Thyroid gland (tissue), 4 donors: ENCODE measurements at regions not wholly inside any gene's neighbourhood (a gene's known extent, or its start where the extent isn't known, plus 50 kb on each side); places are given as distances from the start of the nearest gene placed in this dataset.

ENCODE experiments used
- CTCF ChIP-seq, 6 experiments: fragments of 200-600 bp in 3 of 6; fragments of 450-650 bp in 3 of 6; sonication (generic) in 3 of 6; IDR thresholded peaks; one replicate each; pipeline ENCODE4 v1.5.1; 2016 to 2019; ENCODE audit warnings: antibody characterized with exemption in 6 of 6, mild to moderate bottlenecking in 2 of 6, inconsistent platforms in 1 of 6, moderate library complexity in 1 of 6
- POLR2A ChIP-seq, 2 donors: fragments of 450-650 bp; IDR thresholded peaks; one replicate each; pipeline ENCODE4 v1.6.1; 2017; ENCODE audit warnings: antibody characterized with exemption in 2 of 2, mild to moderate bottlenecking in 2 of 2, moderate library complexity in 1 of 2

GRCh38 chr1:79478160-79478559 is 471.6 kb upstream of the ADGRL4 start:
- no peak for TF ChIP-seq CTCF (IDR thresholded peaks at IDR 0.05)
- TF ChIP-seq POLR2A (IDR thresholded peaks at IDR 0.05) = no peak
